Activated naive CD4-positive, alpha-beta T cell treated with anti-CD3 and anti-CD28 coated beads, Interleukin-2, amount 50 U/mL, for 72 hours (primary cell): ENCODE measurements at regions not wholly inside any gene's neighbourhood (a gene's known extent, or its start where the extent isn't known, plus 50 kb on each side); places are given as distances from the start of the nearest gene placed in this dataset.
A peak's percentile ranks its signal among the peaks of the same experiment; 100 is the strongest.

Source experiments
- ATAC-seq, 2 donors: fragments of 150-1000 bp; cut with Tn5 transposase; 2 replicates each; pipeline ENCODE4 v1.10.0; 2021; ENCODE audit warnings: mild to moderate bottlenecking in 2 of 2, moderate library complexity in 2 of 2
- DNase-seq, 2 donors: peaks; one replicate each; pipeline ENCODE4 v3.0.0; 2021 to 2022; ENCODE audit warnings: low spot score in 2 of 2
- H3K27ac Mint-ChIP-seq, 2 donors: one replicate each; pipeline ENCODE4 v1.8.0; 2022; ENCODE audit warnings: mild to moderate bottlenecking in 2 of 2, mixed read lengths in 2 of 2
- H3K36me3 Mint-ChIP-seq, 2 donors: one replicate each; pipeline ENCODE4 v1.8.0; 2022; ENCODE audit warnings: mixed read lengths in 2 of 2
- H3K9me3 Mint-ChIP-seq, 2 donors: one replicate each; pipeline ENCODE4 v1.8.0; 2022; ENCODE audit warnings: mixed read lengths in 2 of 2

GRCh38 chr2:64704161-64704560, 50.4 kb upstream of the SERTAD2 start:
- peaks cover 0 to 8% of the 10 kb centered on the region in 2 donors for H3K9me3 Mint-ChIP-seq
- H3K27ac Mint-ChIP-seq: no peak overlapping the region
- ATAC-seq (peak in 1 of 2 donors; percentile 55), DNase-seq (no peak)
- H3K36me3 Mint-ChIP-seq: peaks cover 0 to 23% of the 10 kb centered on the region in 2 donors

DNA sequence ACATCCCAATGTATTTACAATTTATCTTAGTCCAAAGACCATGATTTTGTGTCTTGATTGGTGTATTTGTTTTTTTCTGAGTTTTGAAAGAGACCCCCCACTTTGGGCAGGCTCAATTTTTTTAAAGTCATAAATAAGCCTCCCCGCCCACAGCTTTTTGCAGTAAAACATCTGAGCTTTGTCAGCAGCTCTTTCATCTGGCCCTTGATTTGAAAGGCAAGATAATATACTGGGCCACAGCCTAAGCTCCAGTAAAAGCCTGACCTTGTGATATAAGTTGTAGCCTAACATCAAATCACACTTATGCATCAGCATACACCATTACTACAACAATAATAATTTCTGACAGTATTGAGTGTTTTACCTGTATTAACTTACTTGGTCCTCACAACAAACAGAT, 51.3 kb upstream of the SERTAD2 start:
- ATAC-seq: no peak
- no peak for DNase-seq
- peaks cover 0 to 4% of the 10 kb centered on the region in 2 donors for H3K9me3 Mint-ChIP-seq
- H3K27ac Mint-ChIP-seq: no peak overlapping the region
- peaks cover 0 to 23% of the 10 kb centered on the region in 2 donors for H3K36me3 Mint-ChIP-seq

- H3K27ac Mint-ChIP-seq: no peak overlapping the region
- peaks cover 0 to 4% of the 10 kb centered on the region in 2 donors for H3K9me3 Mint-ChIP-seq
- H3K36me3 Mint-ChIP-seq: peaks cover 0 to 17% of the 10 kb centered on the region in 2 donors
- no peak for ATAC-seq
- DNase-seq: no peak
Observed at GRCh38 chr2:64707276-64707675, 53.6 kb upstream of the SERTAD2 start.

DNA sequence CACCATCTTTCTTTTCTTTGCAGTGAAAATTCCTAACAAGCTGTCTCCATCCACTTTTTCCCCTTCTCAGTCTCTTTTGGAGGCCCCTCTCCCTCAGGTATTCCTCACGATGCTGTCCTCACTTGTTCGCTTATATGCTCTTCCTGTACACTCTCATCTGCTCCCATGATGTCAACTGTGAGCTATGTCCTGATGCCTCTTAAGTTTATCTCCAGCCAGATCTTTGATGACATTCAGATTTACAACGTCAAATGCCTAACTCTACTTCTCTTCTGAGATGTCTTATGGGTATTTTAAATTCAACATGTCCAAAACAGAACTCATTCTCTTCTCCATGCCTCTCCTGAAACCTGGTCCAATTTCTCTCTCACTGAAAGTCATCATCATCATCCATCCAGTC, 55.1 kb upstream of the SERTAD2 start:
- peaks cover 0 to 4% of the 10 kb centered on the region in 2 donors for H3K9me3 Mint-ChIP-seq
- H3K27ac Mint-ChIP-seq: no peak overlapping the region
- ATAC-seq: no peak
- H3K36me3 Mint-ChIP-seq: peaks cover 0 to 17% of the 10 kb centered on the region in 2 donors
- DNase-seq: no peak

DNA sequence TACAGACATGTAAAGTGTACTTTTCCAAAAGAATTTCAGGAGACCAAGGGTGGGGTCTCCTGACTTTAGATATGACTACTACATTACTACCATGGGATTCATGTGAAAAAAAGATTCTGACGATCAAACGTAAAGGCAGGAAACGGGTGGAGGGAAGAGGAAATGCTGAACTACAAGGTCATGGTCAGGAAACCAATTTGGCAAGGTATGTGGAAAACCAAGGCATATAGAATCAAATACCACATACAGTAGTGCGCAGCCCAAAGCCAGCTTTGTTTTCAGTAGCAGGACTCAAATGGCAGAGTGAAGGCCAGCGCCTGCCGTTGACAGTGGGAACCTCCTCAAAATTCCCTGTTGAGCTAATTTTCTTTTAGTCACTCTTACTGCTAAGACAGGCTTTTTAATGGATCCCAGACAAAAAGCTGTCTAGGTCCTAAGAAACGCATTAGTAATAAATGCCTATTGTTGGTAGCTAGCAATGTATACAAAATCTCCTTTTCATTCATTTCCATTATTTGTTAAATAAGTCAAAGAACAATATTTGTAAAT, 57.6 kb upstream of the SERTAD2 start:
- Mint-ChIP-seq H3K36me3 (peaks cover 0 to 12% of the 10 kb centered on the region in 2 donors), H3K9me3 (peaks cover 0 to 4% of the 10 kb centered on the region in 2 donors), H3K27ac (no peak overlapping the region)
- peak in 1 of 2 donors; percentile 64 for ATAC-seq
- DNase-seq: no peak

DNA sequence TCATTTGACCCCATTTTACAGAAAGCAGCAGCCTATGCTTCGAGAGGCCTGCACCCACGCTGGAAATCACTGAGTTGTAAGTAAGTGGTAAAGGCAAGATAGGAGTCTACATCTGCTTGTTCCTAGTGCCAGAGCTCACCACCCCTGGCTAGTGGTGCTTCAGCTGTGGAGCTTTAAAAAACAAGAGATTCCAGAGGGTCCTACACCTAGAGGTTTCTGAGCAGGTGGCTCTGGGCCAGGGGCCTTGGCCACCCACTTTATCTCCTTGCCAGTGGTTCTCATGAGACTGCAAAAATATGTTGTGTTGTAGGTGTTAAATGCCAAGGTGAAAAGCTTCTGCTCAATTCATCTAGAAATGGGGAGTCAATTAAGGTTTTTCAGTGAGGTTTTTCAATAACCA, 60.0 kb upstream of the SERTAD2 start:
- H3K27ac Mint-ChIP-seq: no peak overlapping the region
- no peaks in the 10 kb centered on the region for H3K36me3 Mint-ChIP-seq
- ATAC-seq: no peak
- no peak for DNase-seq
- H3K9me3 Mint-ChIP-seq: no peaks in the 10 kb centered on the region

DNA sequence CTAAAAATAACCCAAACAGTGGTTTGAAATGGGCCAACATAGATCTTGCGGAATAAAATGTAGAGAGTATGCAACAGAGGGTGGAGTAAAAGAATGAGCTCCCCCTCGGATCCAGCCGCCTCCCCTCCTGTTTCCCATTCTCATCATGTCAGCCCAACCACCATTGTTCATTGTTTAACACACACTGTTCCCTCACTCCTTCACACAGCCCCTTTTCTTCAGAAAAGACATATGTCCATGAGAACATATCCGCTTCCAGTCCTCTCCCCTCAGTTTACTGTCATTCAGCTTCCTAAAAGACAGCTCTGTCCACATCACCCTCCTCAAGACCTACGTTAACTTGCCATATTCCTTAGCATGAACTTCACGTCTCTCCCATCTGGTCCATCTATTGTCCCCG, 62.9 kb upstream of the SERTAD2 start:
- ATAC-seq (no peak), DNase-seq (no peak)
- H3K27ac Mint-ChIP-seq: no peak overlapping the region
- H3K9me3 Mint-ChIP-seq: no peaks in the 10 kb centered on the region
- H3K36me3 Mint-ChIP-seq: no peaks in the 10 kb centered on the region

- Mint-ChIP-seq H3K9me3 (no peaks in the 10 kb centered on the region), H3K36me3 (no peaks in the 10 kb centered on the region), H3K27ac (no peak overlapping the region)
- DNase-seq (no peak), ATAC-seq (no peak)
Observed at GRCh38 chr2:64718250-64718885, 64.7 kb upstream of the SERTAD2 start.

DNA sequence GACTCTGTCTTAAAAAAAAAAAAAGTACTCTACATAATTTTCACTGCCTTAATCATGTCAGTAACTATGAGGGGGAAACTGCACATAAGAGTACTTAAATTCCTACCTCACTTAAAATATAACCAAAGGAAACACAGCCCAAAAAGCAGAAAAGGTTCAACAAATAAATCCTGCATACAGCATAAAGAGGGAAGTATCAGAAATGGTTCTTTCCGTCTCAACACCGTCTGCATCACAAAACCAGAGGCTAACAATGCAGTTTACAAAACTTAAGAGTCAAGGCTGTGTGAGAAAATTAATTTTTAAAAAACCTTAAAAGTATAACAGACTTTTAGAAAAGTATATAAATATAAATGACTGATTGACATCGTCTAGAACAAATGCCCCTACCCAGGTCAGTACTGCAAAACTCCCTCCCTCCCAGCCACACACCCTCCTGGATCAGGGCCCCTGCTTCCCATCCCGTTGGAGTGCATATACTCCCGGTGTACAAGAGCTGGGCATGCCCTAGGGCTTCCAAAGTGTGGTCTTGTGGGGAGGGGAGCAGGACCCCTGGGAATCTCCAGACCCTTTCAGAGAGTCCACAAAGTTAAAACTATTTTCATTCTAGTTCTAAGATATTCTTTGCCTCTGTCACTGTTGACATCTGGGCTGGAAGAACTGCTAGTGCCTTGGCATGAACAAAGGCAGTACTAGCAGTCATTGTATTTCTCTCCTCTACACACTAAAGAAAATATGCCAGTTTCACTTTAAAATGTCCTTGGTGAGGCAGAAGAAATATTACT, 67.0 kb upstream of the SERTAD2 start:
- DNase-seq: no peak
- H3K9me3 Mint-ChIP-seq: no peaks in the 10 kb centered on the region
- ATAC-seq: no peak

DNA sequence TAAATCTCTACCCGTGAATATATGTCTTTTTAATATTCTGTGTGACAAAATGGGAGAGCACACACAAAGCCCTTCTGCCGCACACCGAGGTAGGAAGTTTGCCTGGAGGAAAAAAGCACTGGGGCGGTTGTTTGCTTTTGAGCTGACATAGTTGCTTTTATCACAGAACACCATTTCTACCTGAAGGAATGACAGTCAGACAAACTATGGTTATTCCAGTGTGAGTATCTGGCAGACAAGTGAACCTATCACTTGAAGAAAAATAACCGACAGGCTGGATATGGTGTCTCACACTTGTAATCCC, 67.6 kb upstream of the SERTAD2 start:
- Mint-ChIP-seq H3K36me3 (no peaks in the 10 kb centered on the region), H3K27ac (no peak overlapping the region), H3K9me3 (no peaks in the 10 kb centered on the region)
- ATAC-seq (no peak), DNase-seq (no peak)

More for the DNA sequence above, 67.0 kb upstream of the SERTAD2 start:
- Mint-ChIP-seq H3K27ac (no peak overlapping the region), H3K36me3 (no peaks in the 10 kb centered on the region)

- H3K27ac Mint-ChIP-seq: no peak overlapping the region
- ATAC-seq (no peak), DNase-seq (no peak)
- no peaks in the 10 kb centered on the region for H3K9me3 Mint-ChIP-seq
- peaks cover 0 to 5% of the 10 kb centered on the region in 2 donors for H3K36me3 Mint-ChIP-seq
Observed at GRCh38 chr2:64722291-64723044, 68.8 kb upstream of the SERTAD2 start.

- peaks cover 0 to 24% of the 10 kb centered on the region in 2 donors for H3K36me3 Mint-ChIP-seq
- DNase-seq: no peak
- ATAC-seq: peak; percentile 58 to 66
- no peaks in the 10 kb centered on the region for H3K9me3 Mint-ChIP-seq
- peak overlapping the region; percentile 2 to 72 for H3K27ac Mint-ChIP-seq
Observed at GRCh38 chr2:64727013-64727767, 73.5 kb upstream of the SERTAD2 start.

DNA sequence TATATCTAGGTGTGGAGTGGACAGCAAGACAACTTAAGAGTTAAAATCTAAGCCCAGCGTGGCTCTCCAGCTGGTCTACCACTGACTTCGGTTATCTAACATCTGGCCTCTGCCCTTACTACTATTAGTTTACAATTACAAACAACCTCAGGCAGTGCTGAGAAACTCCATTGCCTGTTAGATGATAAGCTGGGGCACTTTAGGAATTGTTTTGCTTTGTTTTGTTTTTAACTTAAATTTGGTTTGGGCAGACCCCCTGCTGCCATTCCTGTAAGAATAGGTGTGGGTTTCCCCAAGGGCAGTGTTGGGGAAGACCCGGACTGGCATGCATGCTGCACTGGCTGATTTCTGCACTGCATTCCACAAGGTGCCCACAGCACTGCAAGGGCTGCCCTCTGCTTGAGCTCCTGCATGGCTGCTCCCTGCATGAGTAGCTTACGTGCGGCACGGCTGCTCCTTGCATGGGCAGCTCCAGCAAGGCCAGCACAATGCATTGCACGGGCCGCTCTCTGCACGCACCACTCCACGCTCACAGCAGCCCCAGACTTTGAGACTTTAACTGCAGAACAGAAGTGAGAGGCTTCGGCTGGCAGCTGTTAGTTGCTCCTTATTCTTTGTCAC, 74.2 kb upstream of the SERTAD2 start:
- no peak for ATAC-seq

DNA sequence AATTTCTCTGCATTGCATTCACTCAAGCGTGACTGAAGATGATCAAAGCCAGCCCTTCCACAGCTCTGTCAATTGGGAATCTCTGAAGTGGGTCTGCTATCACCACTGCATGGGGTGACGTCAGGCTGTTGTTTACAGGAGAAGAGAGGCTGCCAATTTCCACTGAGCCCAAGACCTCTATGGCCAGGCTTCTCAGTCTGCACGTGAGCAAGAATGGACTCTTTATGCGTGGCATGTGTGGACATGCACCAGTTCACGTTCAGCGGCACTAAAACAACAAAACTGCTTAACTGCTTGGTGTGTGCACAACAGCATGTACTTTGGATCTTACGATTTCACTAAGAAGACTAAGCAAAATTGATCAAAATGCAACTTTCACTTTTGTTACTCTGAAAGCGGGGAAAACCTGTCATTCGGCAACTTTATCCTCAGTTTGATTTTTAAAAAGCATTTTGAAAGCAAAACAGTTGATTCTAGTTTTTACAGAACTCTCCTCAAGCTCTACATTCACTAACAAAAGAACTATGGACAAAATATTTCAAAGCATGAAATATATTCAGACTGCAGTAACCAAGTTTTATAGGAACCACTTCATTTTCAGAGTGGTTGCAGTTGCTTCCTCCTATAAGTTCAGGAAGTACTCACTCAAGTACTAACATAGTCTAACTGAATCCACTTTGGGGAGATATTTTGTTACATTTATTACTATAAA, 77.0 kb upstream of the SERTAD2 start:
- DNase-seq (peak; percentile 17 to 63), ATAC-seq (peak; percentile 73 to 85)
- H3K36me3 Mint-ChIP-seq: peaks cover 5 to 24% of the 10 kb centered on the region in 2 donors
- peaks cover 0 to 3% of the 10 kb centered on the region in 2 donors for H3K9me3 Mint-ChIP-seq
- peak overlapping the region; percentile 92 to 97 for H3K27ac Mint-ChIP-seq

More for the DNA sequence above, 74.2 kb upstream of the SERTAD2 start:
- Mint-ChIP-seq H3K9me3 (no peaks in the 10 kb centered on the region), H3K27ac (peak overlapping the region in 1 of 2 donors; percentile 72), H3K36me3 (peaks cover 0 to 24% of the 10 kb centered on the region in 2 donors)
- no peak for DNase-seq

- Mint-ChIP-seq H3K36me3 (peaks cover 5 to 24% of the 10 kb centered on the region in 2 donors), H3K9me3 (peaks cover 0 to 3% of the 10 kb centered on the region in 2 donors), H3K27ac (peak overlapping the region; percentile 92 to 97)
- ATAC-seq (no peak), DNase-seq (no peak)
Observed at GRCh38 chr2:64731263-64731643, 77.5 kb upstream of the SERTAD2 start.
